ENCODE measurements at regions not wholly inside any gene's neighbourhood (a gene's known extent, or its start where the extent isn't known, plus 50 kb on each side); places are given as distances from the start of the nearest gene placed in this dataset.

DNA sequence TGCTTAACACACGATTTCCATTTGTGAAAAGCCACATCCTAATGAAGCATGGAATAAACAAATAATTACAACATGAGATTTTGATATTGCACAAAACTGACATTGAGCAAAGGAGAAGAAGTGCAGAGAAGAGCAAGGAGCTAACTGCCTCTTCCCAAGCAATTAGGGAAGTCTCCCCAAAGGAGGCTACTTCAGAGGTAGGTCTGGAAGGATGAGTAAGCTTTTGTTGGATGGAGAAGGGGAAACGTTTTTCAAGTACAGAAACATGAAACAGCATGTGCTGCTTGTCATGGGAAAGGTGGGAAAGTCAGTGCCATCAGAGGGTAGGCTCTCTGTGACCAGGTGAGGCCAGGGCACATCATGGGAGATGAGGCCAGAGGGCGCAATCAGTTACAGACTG is 132.2 kb upstream of the SESN3 start:
- TF ChIP-seq, protein P1, sequence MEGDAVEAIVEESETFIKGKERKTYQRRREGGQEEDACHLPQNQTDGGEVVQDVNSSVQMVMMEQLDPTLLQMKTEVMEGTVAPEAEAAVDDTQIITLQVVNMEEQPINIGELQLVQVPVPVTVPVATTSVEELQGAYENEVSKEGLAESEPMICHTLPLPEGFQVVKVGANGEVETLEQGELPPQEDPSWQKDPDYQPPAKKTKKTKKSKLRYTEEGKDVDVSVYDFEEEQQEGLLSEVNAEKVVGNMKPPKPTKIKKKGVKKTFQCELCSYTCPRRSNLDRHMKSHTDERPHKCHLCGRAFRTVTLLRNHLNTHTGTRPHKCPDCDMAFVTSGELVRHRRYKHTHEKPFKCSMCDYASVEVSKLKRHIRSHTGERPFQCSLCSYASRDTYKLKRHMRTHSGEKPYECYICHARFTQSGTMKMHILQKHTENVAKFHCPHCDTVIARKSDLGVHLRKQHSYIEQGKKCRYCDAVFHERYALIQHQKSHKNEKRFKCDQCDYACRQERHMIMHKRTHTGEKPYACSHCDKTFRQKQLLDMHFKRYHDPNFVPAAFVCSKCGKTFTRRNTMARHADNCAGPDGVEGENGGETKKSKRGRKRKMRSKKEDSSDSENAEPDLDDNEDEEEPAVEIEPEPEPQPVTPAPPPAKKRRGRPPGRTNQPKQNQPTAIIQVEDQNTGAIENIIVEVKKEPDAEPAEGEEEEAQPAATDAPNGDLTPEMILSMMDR (IDR thresholded peaks at IDR 0.05), result no peak
- no peak for TF ChIP-seq POLR2A (IDR thresholded peaks at IDR 0.05)

Measured in lower leg skin (tissue), 3 donors.